Transverse colon (tissue), 4 donors: ENCODE measurements at regions not wholly inside any gene's neighbourhood (a gene's known extent, or its start where the extent isn't known, plus 50 kb on each side); places are given as distances from the start of the nearest gene placed in this dataset.

Source experiments
- DNase-seq: peaks from one replicate; pipeline ENCODE4 v3.0.0-alpha.2; 2019
- H3K27ac ChIP-seq, 4 donors: fragments of 200-600 bp; sonication (generic); 2 replicates each; pipeline ENCODE4 v1.5.1; 2016 to 2018; ENCODE audit warnings: inconsistent platforms in 4 of 4
- H3K27me3 ChIP-seq: fragments of 200-600 bp; sonication (generic); 2 replicates; pipeline ENCODE4 v1.5.1; 2017; ENCODE audit warnings: inconsistent platforms
- H3K36me3 ChIP-seq, 4 donors: fragments of 200-600 bp; sonication (generic); 2 replicates each; pipeline ENCODE4 v1.5.1; 2017 to 2019; ENCODE audit warnings: inconsistent platforms in 4 of 4
- H3K4me1 ChIP-seq, 4 donors: fragments of 200-600 bp; sonication (generic); 2 replicates each; pipeline ENCODE4 v1.5.1; 2017 to 2020; ENCODE audit warnings: inconsistent platforms in 4 of 4
- H3K4me3 ChIP-seq, 4 donors: fragments of 200-600 bp; sonication (generic); 1 replicate in 1 of 4; 2 replicates in 3 of 4; pipeline versions ENCODE4 v1.5.1 to v1.6.1; 2017 to 2019; ENCODE audit warnings: inconsistent platforms in 4 of 4
- H3K9me3 ChIP-seq, 2 donors: fragments of 200-600 bp; sonication (generic); 2 replicates each; pipeline ENCODE4 v1.5.1; 2017 to 2019; ENCODE audit warnings: inconsistent platforms in 2 of 2
- CTCF ChIP-seq, 5 experiments: fragments of 200-600 bp in 3 of 5; fragments of 450-650 bp in 2 of 5; sonication (generic) in 3 of 5; IDR thresholded peaks; 1 replicate in 2 of 5; 2 replicates in 3 of 5; pipeline ENCODE4 v1.5.1; 2016 to 2017; ENCODE audit warnings: antibody characterized with exemption in 5 of 5, inconsistent platforms in 3 of 5, mild to moderate bottlenecking in 2 of 5, moderate library complexity in 1 of 5
- EP300 ChIP-seq: sonication (generic); formaldehyde crosslinking; IDR thresholded peaks from one replicate; pipeline ENCODE4 v1.6.1; 2017; ENCODE audit warnings: antibody characterized with exemption, low read depth
- POLR2A ChIP-seq: fragments of 450-650 bp; IDR thresholded peaks from one replicate; pipeline ENCODE4 v1.6.1; 2016; ENCODE audit warnings: antibody characterized with exemption, mild to moderate bottlenecking, moderate library complexity
- POLR2AphosphoS5 ChIP-seq, 3 donors: sonication (generic); formaldehyde crosslinking; IDR thresholded peaks; one replicate each; pipeline ENCODE4 v1.6.1; 2016; ENCODE audit warnings: antibody characterized with exemption in 3 of 3
- WGBS, 2 donors: methylation state at CpG; one replicate each; pipeline ENCODE4 v1.1.5; 2018; ENCODE audit warnings: low coverage in 1 of 2; 5-methylcytosine and 5-hydroxymethylcytosine counted together
- in situ Hi-C, 4 donors: fragments of 200-750 bp; cut with MboI; loops; one replicate each; pipeline versions ENCODE4 v1.15.0 to v1.15.1; 2017; ENCODE audit warnings: low sequenced_read_pairs in 3 of 4, low pct_ligation_motif_present in 1 of 4, low pct_unique_long_range_greater_than_20kb in 1 of 4
- intact Hi-C: fragments of 100-400 bp; cut with DNase I; formaldehyde crosslinking; loops from one replicate; pipeline ENCODE4 v1.15.1; 2023; ENCODE audit warnings: low total_unique reads

- H3K9me3 ChIP-seq: no peaks in the 10 kb centered on the region
- in situ Hi-C loops (no loop called here), intact Hi-C loops (no loop called here)
Measured at GRCh38 chr15:97870771-97871170, 89.7 kb upstream of the ARRDC4 start.

GRCh38 chr15:97874139-97874538 lies 86.4 kb upstream of the ARRDC4 start:
- Histone ChIP-seq H3K4me1 (peaks cover 0 to 5% (median 2%) of the 10 kb centered on the region in 4 donors), H3K36me3 (no peaks in the 10 kb centered on the region), H3K27ac (no peak overlapping the region), H3K9me3 (no peaks in the 10 kb centered on the region), H3K4me3 (no peak overlapping the region), H3K27me3 (no peaks in the 10 kb centered on the region)
- in situ Hi-C loops (no loop called here), intact Hi-C loops (no loop called here)
- 88% methylated on average over 12 of the region's 12 CpGs; no CpG with 5 or more reads in 1 of the 2 donors for WGBS, 2 donors
- DNase-seq: no peak
- TF ChIP-seq POLR2A (no peak), EP300 (no peak), POLR2AphosphoS5 (IDR thresholded peaks at IDR 0.05) (no peak), CTCF (IDR thresholded peaks at IDR 0.05) (no peak)

More at GRCh38 chr15:97870771-97871170, 89.7 kb upstream of the ARRDC4 start:
- no peak for DNase-seq
- Histone ChIP-seq H3K4me1 (no peaks in the 10 kb centered on the region), H3K27me3 (no peaks in the 10 kb centered on the region), H3K27ac (no peak overlapping the region), H3K36me3 (no peaks in the 10 kb centered on the region), H3K4me3 (no peak overlapping the region)
- WGBS, 2 donors: 93 to 96% methylated on average over 3 of the region's 3 CpGs
- TF ChIP-seq EP300: no peak
- no peak for TF ChIP-seq POLR2A
- no peak for TF ChIP-seq CTCF (IDR thresholded peaks at IDR 0.05)
- no peak for TF ChIP-seq POLR2AphosphoS5 (IDR thresholded peaks at IDR 0.05)

GRCh38 chr15:97875025-97875512 lies 85.4 kb upstream of the ARRDC4 start:
- Histone ChIP-seq H3K4me3 (peak overlapping the region in 3 of 4 donors; percentile 18 to 31 (median 21)), H3K27me3 (no peaks in the 10 kb centered on the region), H3K36me3 (no peaks in the 10 kb centered on the region), H3K27ac (peak overlapping the region in 1 of 4 donors; percentile 47), H3K9me3 (no peaks in the 10 kb centered on the region), H3K4me1 (peaks cover 0 to 5% (median 2%) of the 10 kb centered on the region in 4 donors)
- TF ChIP-seq POLR2A (no peak), POLR2AphosphoS5 (IDR thresholded peaks at IDR 0.05) (no peak), CTCF (IDR thresholded peaks at IDR 0.05) (no peak), EP300 (no peak)
- intact Hi-C loops (loop anchor here (5.0 kb wide), 1 partner anchor 1513 kb away; no protein-coding TSS in a partner anchor), in situ Hi-C loops (loop anchor here in 1 of 4 donors (25.0 kb wide), 1 partner anchor 412 kb away; no protein-coding TSS in a partner anchor)
- DNase-seq: no peak
- 49 to 71% methylated on average over 6 of the region's 6 CpGs for WGBS, 2 donors

GRCh38 chr15:97875513-97876280 lies 84.8 kb upstream of the ARRDC4 start:
- H3K36me3 ChIP-seq: no peaks in the 10 kb centered on the region
- DNase-seq: peak; percentile 28
- H3K27ac ChIP-seq: peak overlapping the region in 1 of 4 donors; percentile 47
- H3K27me3 ChIP-seq: no peaks in the 10 kb centered on the region
- H3K9me3 ChIP-seq: no peaks in the 10 kb centered on the region
- TF ChIP-seq POLR2A (no peak), EP300 (no peak), CTCF (IDR thresholded peaks at IDR 0.05) (peak in 1 of 5 experiments; percentile 17), POLR2AphosphoS5 (IDR thresholded peaks at IDR 0.05) (no peak)
- intact Hi-C loops: loop anchor here (5.0 kb wide), 1 partner anchor 1513 kb away; no protein-coding TSS in a partner anchor
- peaks cover 0 to 5% (median 2%) of the 10 kb centered on the region in 4 donors for H3K4me1 ChIP-seq
- peak overlapping the region in 3 of 4 donors; percentile 18 to 31 (median 21) for H3K4me3 ChIP-seq
- in situ Hi-C loops: loop anchor here in 1 of 4 donors (25.0 kb wide), 1 partner anchor 412 kb away; no protein-coding TSS in a partner anchor
- 60 to 81% methylated on average over 1 to 49 of the region's 49 CpGs for whole genome bisulfite sequencing, 2 donors
